ENCODE measurements at regions not wholly inside any gene's neighbourhood (a gene's known extent, or its start where the extent isn't known, plus 50 kb on each side); places are given as distances from the start of the nearest gene placed in this dataset.

DNA sequence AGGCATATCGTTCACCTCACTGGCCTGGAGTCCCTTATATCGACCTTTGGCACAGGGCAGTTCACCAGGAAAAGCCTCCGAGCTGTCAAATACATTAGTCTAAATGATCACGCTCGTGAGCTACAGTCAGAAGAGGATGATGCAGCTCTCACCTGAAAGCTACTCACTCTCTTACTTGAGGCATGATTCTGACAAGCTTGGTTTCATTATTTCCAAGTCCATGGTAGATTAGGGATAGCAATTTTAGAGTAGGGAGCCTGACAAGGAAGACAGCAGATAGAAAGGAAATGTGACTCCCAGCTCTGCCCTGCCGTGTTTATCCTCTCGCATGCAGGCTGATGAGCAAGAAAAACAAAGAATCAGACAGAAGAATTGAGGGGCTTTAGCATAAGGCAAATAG is 98.0 kb upstream of the MAP1B start:
- no peak for DNase-seq

DNA sequence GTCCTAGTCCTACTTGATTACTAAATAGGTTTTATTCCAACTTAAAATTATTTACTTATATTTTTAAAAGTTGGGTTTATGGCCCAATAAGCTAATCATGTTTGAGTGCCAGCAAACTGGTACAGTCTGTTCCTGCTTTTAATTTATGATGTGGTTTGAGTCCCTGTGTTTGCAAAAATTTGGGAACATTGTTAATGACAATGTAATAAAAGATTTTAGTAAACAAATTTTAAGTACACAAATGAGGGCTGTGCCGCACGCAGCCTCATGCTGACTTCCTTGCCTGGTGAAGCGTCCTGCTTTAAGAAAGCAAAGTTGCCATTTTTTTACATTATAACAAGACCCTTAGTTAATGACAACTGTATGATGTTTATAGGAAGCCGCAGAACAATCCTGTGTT is 96.8 kb upstream of the MAP1B start:
- no peak for DNase-seq

GRCh38 chr5:72012906-72013305 is 94.4 kb upstream of the MAP1B start:
- no peak for DNase-seq

DNA sequence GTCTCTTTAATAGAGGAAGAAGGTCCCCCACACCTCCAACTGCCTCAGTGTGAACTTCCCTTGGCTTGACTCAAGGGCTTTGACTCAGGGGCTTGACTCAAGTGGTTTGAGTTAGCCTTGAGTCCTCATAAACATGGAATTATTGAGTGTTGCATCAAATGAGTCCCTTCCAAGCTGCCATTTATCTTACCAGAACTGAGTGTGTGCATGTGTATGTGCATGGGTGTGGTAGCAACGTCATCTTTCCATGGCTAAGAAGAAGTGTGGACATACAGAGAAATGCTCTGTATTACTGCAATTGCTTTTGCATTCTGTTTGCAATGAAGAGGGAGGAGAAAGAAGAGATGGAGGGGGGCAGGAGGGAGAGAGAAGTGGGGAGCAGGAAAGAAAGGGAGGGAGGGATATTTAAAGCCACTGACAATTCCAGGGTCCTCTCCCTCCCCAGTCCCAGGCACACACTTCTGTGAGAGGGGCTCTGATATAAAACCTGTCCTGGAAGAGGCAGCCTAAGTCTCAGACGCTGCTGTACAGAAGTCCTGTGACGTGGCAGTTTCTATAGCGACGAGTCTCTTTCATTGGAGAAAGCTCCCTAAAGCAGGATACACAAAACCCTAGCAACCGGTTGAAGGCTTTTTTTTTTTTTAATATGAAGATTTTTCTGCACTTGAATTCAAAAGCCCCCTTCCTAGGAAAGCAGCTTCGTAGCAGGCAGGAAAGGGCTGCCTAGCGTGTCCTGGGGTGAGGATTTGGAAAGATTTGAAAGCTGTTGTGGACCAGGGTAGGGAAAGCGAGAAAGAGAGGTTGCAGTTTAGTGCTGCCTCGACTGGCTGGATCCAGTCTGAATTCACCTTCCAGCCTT is 93.3 kb upstream of the MAP1B start:
- no peak for DNase-seq

- DNase-seq = no peak
Measured at GRCh38 chr5:72015103-72015548, 92.1 kb upstream of the MAP1B start.

GRCh38 chr5:72018143-72018803 is 89.0 kb upstream of the MAP1B start:
- peak; percentile 63 for DNase-seq

DNA sequence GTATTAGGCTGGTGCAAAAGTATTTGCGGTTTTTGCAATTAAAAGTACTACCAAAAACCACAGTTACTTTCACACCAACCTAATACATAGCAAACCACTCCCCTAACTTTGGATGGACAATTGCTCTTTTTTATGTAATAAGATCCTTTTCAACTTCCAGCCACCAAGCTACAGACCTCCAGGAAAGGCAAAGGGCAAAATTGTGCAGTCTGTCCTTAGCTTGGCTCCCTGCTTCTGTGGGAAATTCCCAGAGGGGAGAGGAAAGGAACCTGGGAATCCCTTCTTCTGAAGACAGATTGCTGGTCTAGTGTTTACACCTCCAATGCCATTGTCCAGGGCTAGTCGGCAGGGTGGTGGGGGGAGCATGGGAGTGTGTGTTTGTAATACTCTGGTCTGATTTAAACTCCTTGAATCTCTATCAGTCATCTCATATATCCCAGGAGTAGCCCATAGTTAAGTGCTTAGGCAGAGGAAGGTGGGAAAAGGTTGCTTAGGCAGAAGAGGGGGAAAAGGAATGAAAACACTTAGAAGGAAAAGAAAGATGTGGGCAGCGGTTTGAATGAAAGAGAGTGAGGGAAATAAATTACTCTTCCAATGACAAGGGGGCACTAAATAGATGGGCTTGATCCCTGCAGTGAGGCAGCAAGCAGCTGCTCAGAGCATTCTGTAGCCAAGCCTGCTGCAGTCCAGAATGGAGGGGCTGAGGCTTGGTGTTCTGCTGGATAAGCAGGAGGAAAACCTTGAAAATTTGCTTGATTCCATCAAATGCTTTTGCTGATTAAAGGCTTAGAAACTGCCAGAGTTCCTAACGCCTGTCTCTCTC is 86.9 kb upstream of the MAP1B start:
- DNase-seq = no peak

DNA sequence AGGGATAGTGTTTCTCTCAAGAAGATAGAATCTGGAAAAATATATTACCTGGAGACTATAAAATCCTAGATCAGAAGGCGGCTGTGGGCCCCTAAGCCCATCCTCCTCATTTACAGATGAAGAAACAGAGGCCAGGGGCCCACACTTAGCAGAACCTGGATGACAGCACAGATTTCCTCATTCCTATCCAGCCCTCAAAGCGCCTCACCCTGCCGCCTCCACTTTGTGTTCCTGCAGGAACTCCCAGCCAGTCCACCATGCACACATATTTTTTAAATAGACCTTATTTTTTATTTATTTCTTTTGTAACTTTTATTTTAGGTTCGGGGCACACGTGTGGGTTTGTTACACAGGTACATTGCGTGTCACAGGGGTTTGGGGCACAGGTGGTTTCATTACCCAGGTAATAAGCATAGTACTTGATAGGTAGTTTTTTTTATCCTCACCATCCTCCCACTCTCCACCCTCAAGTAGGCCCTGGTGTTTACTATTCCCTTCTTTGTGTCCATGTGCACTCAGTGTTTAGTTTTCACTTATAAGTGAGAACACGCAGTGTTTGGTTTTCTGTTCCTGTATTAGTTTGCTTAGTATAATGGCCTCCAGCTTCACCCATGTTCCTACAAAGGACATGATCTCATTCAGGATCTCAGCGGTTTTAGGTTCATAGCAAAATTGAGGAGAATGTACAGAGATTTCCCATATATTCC is 85.5 kb upstream of the MAP1B start:
- no peak for DNase-seq

- DNase-seq = no peak
Measured at GRCh38 chr5:72028382-72028781, 78.9 kb upstream of the MAP1B start.

GRCh38 chr5:72030237-72030636 is 77.0 kb upstream of the MAP1B start:
- no peak for DNase-seq

- no peak for DNase-seq
Measured at GRCh38 chr5:72032788-72033187, 74.5 kb upstream of the MAP1B start.

GRCh38 chr5:72034770-72035169 is 72.5 kb upstream of the MAP1B start:
- no peak for DNase-seq

DNA sequence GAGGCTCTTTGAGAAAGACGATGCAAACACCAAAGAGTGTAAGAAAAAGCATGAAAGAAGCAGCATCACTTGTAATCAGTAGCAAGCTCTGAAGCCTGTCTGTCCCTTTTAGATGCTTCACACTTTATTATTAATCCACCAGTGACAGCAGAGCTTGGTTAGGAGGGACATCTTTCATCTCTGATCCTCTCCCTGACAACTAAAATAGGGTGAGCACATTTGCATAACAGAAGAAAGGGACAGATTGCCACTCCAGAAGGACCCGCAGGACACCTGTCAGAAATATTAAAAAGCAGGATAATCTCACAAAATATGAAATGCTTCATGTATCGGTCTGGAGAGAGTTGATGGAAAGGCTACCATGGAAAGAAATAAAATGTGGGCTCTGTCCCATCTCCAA is 71.4 kb upstream of the MAP1B start:
- no peak for DNase-seq

GRCh38 chr5:72036951-72037350 is 70.3 kb upstream of the MAP1B start:
- DNase-seq = no peak

GRCh38 chr5:72040513-72040912 is 66.8 kb upstream of the MAP1B start:
- DNase-seq = no peak

GRCh38 chr5:72041654-72042053 is 65.6 kb upstream of the MAP1B start:
- DNase-seq = no peak

GRCh38 chr5:72042097-72042496 is 65.2 kb upstream of the MAP1B start:
- DNase-seq = no peak

GRCh38 chr5:72045692-72046091 is 61.6 kb upstream of the MAP1B start:
- DNase-seq = no peak

GRCh38 chr5:72046106-72046505 is 61.2 kb upstream of the MAP1B start:
- no peak for DNase-seq

DNA sequence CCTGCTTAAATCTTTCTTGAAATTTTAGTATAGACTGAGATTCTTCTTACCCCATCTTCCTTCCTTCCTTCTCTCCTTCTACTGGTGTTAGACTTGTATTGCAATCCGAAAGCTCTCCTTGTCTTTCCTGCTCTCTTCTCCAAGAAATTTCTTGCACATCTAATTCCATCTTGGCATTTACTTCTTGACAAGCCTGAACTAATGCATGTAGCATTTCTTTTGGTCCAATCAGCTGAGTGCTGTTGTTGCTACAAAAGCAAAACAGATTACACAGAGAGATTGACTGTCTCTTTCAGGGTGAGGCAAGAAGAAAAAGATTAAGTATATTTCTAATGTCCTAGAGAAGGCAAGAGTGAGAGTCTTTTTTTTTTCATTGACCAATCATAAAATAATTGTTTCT is 51.6 kb upstream of the MAP1B start:
- no peak for DNase-seq

All from activated naive CD4-positive, alpha-beta T cell treated with anti-CD3 and anti-CD28 coated beads, Interleukin-2, amount 50 U/mL, for 16 hours (primary cell).